ENCODE measurements at regions not wholly inside any gene's neighbourhood (a gene's known extent, or its start where the extent isn't known, plus 50 kb on each side); places are given as distances from the start of the nearest gene placed in this dataset.

DNA sequence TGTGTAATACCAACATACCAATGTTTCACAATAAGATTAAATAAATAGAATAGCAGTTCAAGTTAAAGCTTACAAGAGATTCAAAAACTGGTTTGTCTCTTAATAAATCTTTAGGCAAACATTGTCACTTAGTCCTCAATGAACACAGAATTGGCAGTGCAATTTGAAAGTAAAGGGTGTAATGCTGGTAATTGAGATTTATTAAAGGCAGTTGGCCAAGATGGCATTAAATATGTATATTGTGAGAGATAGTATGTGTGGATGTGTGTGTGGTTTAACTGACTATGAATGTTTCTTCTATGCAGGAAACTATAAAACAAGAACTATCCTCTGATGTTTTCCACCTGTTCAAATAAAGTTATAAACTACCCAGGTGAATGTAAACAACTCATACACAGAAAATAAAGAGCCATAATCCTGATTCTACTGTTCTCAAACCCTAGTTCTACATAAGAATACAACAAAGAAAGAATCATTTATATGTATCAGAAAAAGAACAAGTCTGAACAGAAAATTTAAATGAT is 267.9 kb upstream of the PTCHD4 start:
- Histone ChIP-seq H4K20me1 (ENCODE audit: control insufficient read depth, insufficient read depth, insufficient read length) (no peaks in the 10 kb centered on the region), H3K14ac (ENCODE audit: insufficient read depth, low read length) (no peak overlapping the region), H3K23me2 (ENCODE audit: insufficient read length, low read depth, low read length, poor library complexity, severe bottlenecking) (no peaks in the 10 kb centered on the region), H3K4me2 (ENCODE audit: insufficient read depth, insufficient read length, low read length) (no peak overlapping the region), H3K18ac (ENCODE audit: insufficient read length, low read depth, low read length) (no peak overlapping the region), H3K27ac (ENCODE audit: insufficient read length, low read depth, low read length) (no peak overlapping the region), H2BK120ac (ENCODE audit: low read depth, low read length, poor library complexity, severe bottlenecking) (no peak overlapping the region), H4K5ac (ENCODE audit: insufficient read length, low read depth, low read length) (no peak overlapping the region), H2BK12ac (ENCODE audit: insufficient read length, low read depth, low read length) (no peak overlapping the region), H2AFZ (ENCODE audit: low read length) (no peak overlapping the region), H3K9me3 (ENCODE audit: control insufficient read depth, low read depth, low read length) (no peaks in the 10 kb centered on the region), H3K79me2 (ENCODE audit: insufficient read depth, low read length) (no peaks in the 10 kb centered on the region), H3K4me1 (ENCODE audit: insufficient read depth, low read length) (no peaks in the 10 kb centered on the region), H3K9ac (ENCODE audit: extremely low read depth, insufficient read length, low read length) (no peak overlapping the region), H2AK5ac (ENCODE audit: insufficient read length, low read length) (no peak overlapping the region), H3T11ph (ENCODE audit: low read length) (no peak overlapping the region), H2BK5ac (ENCODE audit: insufficient read length, low read length) (no peak overlapping the region), H4K8ac (replicated peaks; ENCODE audit: insufficient read length, low read depth, low read length) (no peak overlapping the region), H2BK15ac (ENCODE audit: low read depth, low read length) (no peak overlapping the region), H3K23ac (ENCODE audit: insufficient read length, low read depth, low read length) (no peak overlapping the region), H4K91ac (ENCODE audit: insufficient read length, low read depth, low read length) (no peak overlapping the region), H3K27me3 (ENCODE audit: insufficient read depth, low read length) (no peaks in the 10 kb centered on the region), H3K79me1 (ENCODE audit: insufficient read depth, low read depth, low read length, poor library complexity, severe bottlenecking) (no peaks in the 10 kb centered on the region), H3K4ac (ENCODE audit: low read depth, low read length) (no peak overlapping the region), H3K56ac (ENCODE audit: insufficient read length, low read depth, low read length) (no peak overlapping the region), H2BK20ac (ENCODE audit: low read depth, low read length, poor library complexity, severe bottlenecking) (no peak overlapping the region)
- Mint-ChIP-seq H3K36me3 (ENCODE audit: insufficient read depth in 1 of 3, low read depth in 3 of 3) (no peaks in the 10 kb centered on the region), H3K4me3 (no peak overlapping the region), H3K27ac (no peak overlapping the region), H3K4me1 (no peaks in the 10 kb centered on the region), H3K27me3 (ENCODE audit: low read depth) (no peaks in the 10 kb centered on the region), H3K9me3 (no peaks in the 10 kb centered on the region)
- DNase-seq = no peak
- TF ChIP-seq CTCF (conservative IDR thresholded peaks at IDR 0.05) = no peak

Data from H9 (cell line).